T-helper 1 cell treated with Interleukin-12 subunit alpha and Interleukin-12 subunit beta and Interleukin-4 antibody, amounts not matched to agents 30 ng/mL and 1 ng/mL, for 36 hours (primary cell): ENCODE measurements at regions not wholly inside any gene's neighbourhood (a gene's known extent, or its start where the extent isn't known, plus 50 kb on each side); places are given as distances from the start of the nearest gene placed in this dataset.

Source experiments
- intact Hi-C: fragments of 100-400 bp; cut with micrococcal nuclease; formaldehyde crosslinking; loops from one replicate; pipeline ENCODE4 v1.15.1; 2024

DNA sequence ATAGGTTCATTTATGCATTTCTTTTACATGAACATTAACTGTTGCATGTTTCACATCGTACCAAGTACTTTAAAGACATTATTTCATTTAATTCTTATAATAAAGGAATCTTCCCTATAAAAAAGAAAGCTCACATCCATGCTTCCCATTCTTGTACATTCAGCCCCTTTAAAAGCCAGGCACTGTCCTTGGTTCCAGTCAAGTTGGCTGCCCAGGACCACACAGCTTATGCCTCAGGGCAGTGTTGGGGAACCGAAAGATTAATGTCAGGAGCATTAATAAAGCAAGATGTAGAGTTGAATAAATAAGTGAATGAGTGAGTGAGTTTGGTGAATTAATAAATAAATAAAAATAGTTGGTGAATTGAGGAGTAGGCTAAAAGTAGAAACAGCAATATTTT, 409.4 kb upstream of the DAB1 start:
- intact Hi-C loops = no loop called here

- intact Hi-C loops = no loop called here
Observed at GRCh38 chr1:57832612-57833011, 408.8 kb upstream of the DAB1 start.

GRCh38 chr1:57831624-57832023, 407.8 kb upstream of the DAB1 start:
- intact Hi-C loops = no loop called here

GRCh38 chr1:57826535-57826934, 402.7 kb upstream of the DAB1 start:
- intact Hi-C loops = no loop called here

GRCh38 chr1:57824535-57824934, 400.7 kb upstream of the DAB1 start:
- intact Hi-C loops = no loop called here

DNA sequence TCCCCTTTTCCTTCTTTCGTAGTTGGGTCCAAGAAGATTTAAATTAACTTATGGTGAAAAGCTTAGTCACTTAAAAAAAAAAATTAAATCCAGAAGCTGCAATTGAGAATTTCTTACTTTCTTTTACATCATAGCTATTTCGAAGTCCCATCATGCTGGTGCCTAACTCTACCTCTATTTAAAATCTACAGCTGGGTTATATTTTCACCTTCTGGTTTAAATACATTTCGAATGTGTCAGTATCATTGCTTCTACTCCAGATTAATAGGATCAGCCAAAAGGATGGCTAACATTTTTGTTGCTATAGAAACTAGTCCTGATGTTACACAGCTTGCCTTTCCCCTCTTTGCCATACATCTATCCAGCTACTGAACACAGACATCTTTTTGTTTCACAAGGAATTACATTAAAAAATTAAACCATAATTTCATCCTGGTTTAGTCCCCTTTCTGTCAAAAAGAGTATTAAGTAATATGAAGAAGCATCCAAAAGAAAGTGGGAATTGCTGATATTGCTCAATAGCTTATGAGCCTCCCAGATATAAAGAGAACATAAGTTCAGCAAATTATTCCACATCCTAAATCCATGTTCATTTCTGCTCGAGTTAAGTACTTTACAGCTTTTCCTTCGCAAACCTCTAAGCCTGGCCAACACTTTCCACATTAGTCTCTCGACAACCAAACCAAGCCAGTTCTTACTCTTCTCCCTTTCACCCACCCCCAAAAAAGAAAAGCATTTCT, 396.7 kb upstream of the DAB1 start:
- intact Hi-C loops = no loop called here

DNA sequence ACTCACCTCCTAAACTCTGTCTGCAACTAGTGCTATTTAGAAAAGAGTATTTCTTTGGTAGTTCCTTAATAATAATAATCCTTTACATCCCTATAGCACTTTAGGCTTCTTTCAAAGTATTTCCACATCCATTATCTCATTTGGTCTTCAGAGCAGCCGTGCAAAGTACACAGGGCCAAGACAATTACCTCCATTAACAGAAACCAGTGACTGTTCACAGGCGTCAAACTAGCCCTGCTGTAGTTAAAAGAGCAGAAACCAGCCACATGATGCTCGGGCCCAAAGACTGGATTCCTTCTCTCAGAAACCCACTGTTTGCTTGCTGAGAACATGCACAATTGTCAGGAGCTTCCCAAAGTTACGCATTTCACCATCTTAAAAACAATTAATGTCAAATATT, 396.0 kb upstream of the DAB1 start:
- intact Hi-C loops = no loop called here

DNA sequence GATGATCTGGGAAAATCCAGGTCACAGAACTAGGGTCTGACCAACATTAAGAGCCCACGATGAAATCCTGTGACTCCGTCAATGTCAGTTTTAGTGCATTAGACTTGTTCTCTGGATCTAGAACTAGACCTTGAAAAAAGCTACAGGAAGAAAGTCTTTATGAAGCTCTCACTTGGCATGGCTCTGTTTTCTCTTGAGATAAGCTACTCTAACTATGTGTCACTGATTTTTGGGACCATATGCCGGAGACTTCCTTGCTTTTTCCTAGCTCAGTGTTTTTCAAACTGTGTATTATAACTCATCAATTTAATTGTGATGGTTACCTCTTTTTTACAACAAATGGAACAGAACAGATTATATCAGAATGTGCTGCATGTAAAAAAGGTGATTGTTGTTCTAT, 379.7 kb upstream of the DAB1 start:
- intact Hi-C loops = no loop called here

DNA sequence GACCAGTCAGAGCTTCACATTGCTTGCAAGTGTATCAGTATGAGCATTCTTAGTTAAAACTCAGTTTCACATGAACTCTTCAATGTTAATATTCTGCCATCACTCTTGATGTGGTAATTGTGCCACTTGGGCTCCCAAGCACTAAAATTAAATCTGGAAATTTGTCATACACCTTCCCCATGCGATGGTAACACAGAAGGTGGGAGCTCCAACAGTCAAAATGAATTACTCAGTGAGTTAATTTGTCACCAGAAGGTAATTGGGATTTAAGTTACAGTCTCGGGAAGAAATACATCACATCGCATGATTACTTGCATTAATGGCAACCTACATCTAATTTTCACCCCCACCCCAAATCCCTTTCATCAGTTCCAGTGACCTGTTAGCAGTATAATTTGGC, 376.5 kb upstream of the DAB1 start:
- intact Hi-C loops = no loop called here

DNA sequence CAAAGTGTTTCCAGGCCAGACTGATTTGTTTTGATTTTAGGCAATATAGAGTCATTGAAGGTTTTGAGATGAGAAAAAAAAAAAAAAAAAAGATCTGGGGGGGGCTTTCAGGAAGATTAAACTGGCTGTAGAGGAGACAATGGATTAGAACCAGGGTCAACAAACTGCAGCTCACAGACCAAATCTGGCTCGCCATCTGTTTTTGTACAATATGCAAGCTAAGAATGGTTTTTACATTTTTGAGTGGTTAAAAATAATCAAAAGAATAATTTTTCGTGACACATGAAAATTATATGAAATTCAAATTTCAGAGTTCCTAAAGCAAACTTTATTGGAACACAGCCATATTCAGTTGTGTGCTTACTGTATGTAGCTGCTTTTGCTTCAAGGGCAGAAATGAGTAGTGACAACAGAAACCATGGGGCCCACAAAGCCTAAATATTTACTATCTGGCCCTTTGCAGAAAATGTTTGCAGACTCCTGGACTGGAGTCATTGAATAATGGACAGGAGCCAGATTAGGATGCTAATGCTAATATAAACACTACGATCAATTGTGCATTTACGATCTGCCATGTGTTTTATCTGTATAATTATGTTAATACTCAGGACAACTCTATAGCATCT, 375.7 kb upstream of the DAB1 start:
- intact Hi-C loops = no loop called here

DNA sequence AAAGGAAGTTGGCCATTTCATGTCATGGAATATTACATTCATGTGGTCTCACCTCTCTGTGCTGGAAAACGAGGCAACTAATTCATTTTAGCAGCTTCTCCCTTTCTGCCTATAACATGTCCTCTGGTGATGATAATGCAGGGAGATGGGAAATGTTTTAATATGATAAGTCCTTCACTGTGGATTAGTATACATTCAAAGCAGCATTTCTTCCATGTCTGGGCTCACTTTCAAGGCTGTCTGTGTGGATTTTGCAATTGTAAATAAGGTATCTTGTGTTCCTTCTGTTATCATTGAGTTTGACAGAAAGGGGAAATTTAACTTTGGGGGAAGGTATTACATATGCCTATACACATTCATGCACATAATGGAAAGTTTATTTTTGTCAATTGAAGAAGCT, 374.7 kb upstream of the DAB1 start:
- intact Hi-C loops = no loop called here

DNA sequence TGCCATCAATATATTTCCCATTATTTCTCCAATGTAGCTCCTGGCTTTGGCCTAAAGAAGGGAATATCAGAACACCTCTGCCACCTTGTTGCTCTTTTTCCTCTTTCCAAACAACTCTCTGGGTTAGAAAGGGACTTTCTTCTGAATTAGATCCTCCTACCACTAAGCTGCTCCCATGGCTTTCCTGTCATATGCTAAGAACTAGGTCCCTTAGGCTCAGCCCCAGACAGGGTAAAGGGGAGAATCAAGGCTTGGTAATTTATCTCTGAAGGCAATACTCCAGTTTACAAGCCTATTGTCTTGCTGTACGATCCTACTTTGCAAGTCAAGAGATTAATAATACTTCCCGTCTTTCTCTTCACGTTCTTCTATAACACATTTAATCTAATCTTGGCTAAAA, 373.2 kb upstream of the DAB1 start:
- intact Hi-C loops = no loop called here

GRCh38 chr1:57796616-57797015, 372.8 kb upstream of the DAB1 start:
- intact Hi-C loops = no loop called here

- intact Hi-C loops = no loop called here
Observed at GRCh38 chr1:57795886-57796285, 372.0 kb upstream of the DAB1 start.

- intact Hi-C loops = no loop called here
Observed at GRCh38 chr1:57794078-57794477, 370.2 kb upstream of the DAB1 start.

- intact Hi-C loops = no loop called here
Observed at GRCh38 chr1:57791497-57791896, 367.6 kb upstream of the DAB1 start.

GRCh38 chr1:57789936-57790335, 366.1 kb upstream of the DAB1 start:
- intact Hi-C loops = no loop called here

DNA sequence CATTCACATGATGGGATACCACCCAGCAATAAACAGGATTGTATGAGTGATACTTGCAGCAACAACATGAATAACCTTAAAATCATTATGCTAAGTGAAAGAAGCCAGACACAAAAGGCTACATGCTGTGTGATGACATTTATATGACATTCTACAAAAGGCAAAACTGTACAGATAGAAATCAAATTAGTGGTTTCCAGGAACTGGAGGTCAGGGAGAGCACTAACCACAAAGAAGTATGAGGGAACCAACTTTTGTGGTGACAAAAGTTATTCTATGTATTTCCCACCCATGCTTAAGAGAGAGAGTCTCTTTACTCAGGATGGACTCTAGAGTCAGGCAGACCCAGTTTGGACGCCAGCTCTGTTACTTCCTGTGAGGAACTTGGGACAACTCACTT, 364.5 kb upstream of the DAB1 start:
- intact Hi-C loops = no loop called here

- intact Hi-C loops = no loop called here
Observed at GRCh38 chr1:57784356-57784755, 360.5 kb upstream of the DAB1 start.

DNA sequence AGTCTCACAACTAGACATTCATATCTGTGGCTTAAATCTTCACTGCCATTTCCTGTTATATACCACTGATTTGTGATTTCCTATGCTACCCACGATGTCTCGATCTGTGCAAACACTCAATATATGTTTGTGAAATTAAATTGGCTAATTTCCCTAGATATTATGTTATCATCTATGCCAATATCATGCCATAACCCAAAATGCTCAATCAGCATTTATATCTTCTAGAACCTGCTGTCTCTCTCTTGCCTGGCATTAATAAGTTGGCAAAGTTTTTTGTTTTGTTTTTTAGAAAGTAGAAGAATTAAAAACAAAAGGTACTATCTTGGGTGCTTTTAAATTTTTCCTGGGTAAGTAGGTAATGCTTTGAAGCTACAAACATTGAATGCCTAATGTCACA, 358.5 kb upstream of the DAB1 start:
- intact Hi-C loops = no loop called here

GRCh38 chr1:57772580-57773195, 348.8 kb upstream of the DAB1 start:
- intact Hi-C loops = no loop called here

- intact Hi-C loops = no loop called here
Observed at GRCh38 chr1:57770772-57771171, 346.9 kb upstream of the DAB1 start.

- intact Hi-C loops = no loop called here
Observed at GRCh38 chr1:57770236-57770635, 346.4 kb upstream of the DAB1 start.
